Spinal cord (tissue), 9 donors: ENCODE measurements at regions not wholly inside any gene's neighbourhood (a gene's known extent, or its start where the extent isn't known, plus 50 kb on each side); places are given as distances from the start of the nearest gene placed in this dataset.

Source experiments
- DNase-seq, 6 donors: peaks; one replicate each; pipeline versions ENCODE4 v3.0.0 to v3.0.0-alpha.2; 2013 to 2015; ENCODE audit warnings: low spot score in 6 of 6, low read depth in 4 of 6
- H3K27ac ChIP-seq: one replicate; pipeline ENCODE4 v1.5.1; 2013; ENCODE audit warnings: low read depth, low read length, control low read depth
- H3K27me3 ChIP-seq: one replicate; pipeline ENCODE4 v1.6.1; 2013; ENCODE audit warnings: low read length; ENCODE audit not compliant: control insufficient read depth, insufficient read depth
- H3K36me3 ChIP-seq: one replicate; pipeline ENCODE4 v1.6.1; 2013; ENCODE audit warnings: low read length; ENCODE audit not compliant: control insufficient read depth, insufficient read depth
- H3K4me1 ChIP-seq: one replicate; pipeline ENCODE4 v1.6.1; 2013; ENCODE audit warnings: low read length; ENCODE audit not compliant: control insufficient read depth, insufficient read depth
- H3K4me3 ChIP-seq: one replicate; pipeline ENCODE4 v1.5.1; 2013; ENCODE audit warnings: low read depth, low read length, control low read depth
- H3K9me3 ChIP-seq: one replicate; pipeline ENCODE4 v1.6.1; 2013; ENCODE audit warnings: low read length; ENCODE audit not compliant: control insufficient read depth, insufficient read depth
- WGBS: methylation state at CpG from one replicate; pipeline ENCODE4 v1.1.5; 2013; ENCODE audit warnings: missing lambda C conversion rate; ENCODE audit not compliant: insufficient coverage; 5-methylcytosine and 5-hydroxymethylcytosine counted together
- donor health status: healthy.

GRCh38 chr9:18012170-18012569 is 433.3 kb downstream of the SH3GL2 start:
- Histone ChIP-seq H3K4me3 (no peak overlapping the region), H3K36me3 (no peaks in the 10 kb centered on the region), H3K4me1 (no peaks in the 10 kb centered on the region), H3K27ac (no peak overlapping the region), H3K27me3 (no peaks in the 10 kb centered on the region), H3K9me3 (no peaks in the 10 kb centered on the region)
- no peak for DNase-seq
- WGBS, result 97% methylated on average over 4 of the region's 4 CpGs

- Histone ChIP-seq H3K4me3 (no peak overlapping the region), H3K27ac (no peak overlapping the region), H3K27me3 (no peaks in the 10 kb centered on the region), H3K9me3 (peaks cover 5% of the 10 kb centered on the region), H3K4me1 (no peaks in the 10 kb centered on the region), H3K36me3 (no peaks in the 10 kb centered on the region)
- 86% methylated on average over 2 of the region's 3 CpGs for WGBS
- peak in 1 of 6 donors; percentile 13 for DNase-seq
Measured at GRCh38 chr9:18014556-18014955, 435.7 kb downstream of the SH3GL2 start.

GRCh38 chr9:18015116-18015515 is 436.2 kb downstream of the SH3GL2 start:
- DNase-seq, result no peak
- Histone ChIP-seq H3K27me3 (no peaks in the 10 kb centered on the region), H3K27ac (no peak overlapping the region), H3K9me3 (peaks cover 5% of the 10 kb centered on the region), H3K4me1 (no peaks in the 10 kb centered on the region), H3K36me3 (no peaks in the 10 kb centered on the region), H3K4me3 (no peak overlapping the region)
- no CpG with 5 or more reads among the region's 1 CpG for WGBS

- DNase-seq, result no peak
- no CpG with 5 or more reads among the region's 1 CpG for WGBS
- Histone ChIP-seq H3K9me3 (peaks cover 5% of the 10 kb centered on the region), H3K4me1 (no peaks in the 10 kb centered on the region), H3K36me3 (no peaks in the 10 kb centered on the region), H3K27ac (no peak overlapping the region), H3K4me3 (no peak overlapping the region), H3K27me3 (no peaks in the 10 kb centered on the region)
Measured at GRCh38 chr9:18017136-18017535, 438.3 kb downstream of the SH3GL2 start.

GRCh38 chr9:18018221-18018620 is 439.4 kb downstream of the SH3GL2 start:
- no peak for DNase-seq
- Histone ChIP-seq H3K9me3 (peaks cover 5% of the 10 kb centered on the region), H3K36me3 (no peaks in the 10 kb centered on the region), H3K4me1 (no peaks in the 10 kb centered on the region), H3K27me3 (no peaks in the 10 kb centered on the region), H3K27ac (no peak overlapping the region), H3K4me3 (no peak overlapping the region)
- no CpG with 5 or more reads among the region's 2 CpGs for WGBS

- WGBS, result 100% methylated on average over 1 of the region's 2 CpGs
- no peaks in the 10 kb centered on the region for H3K27me3 ChIP-seq
- peaks cover 5% of the 10 kb centered on the region for H3K9me3 ChIP-seq
- no peak overlapping the region for H3K27ac ChIP-seq
- H3K4me1 ChIP-seq, result no peaks in the 10 kb centered on the region
- H3K36me3 ChIP-seq, result no peaks in the 10 kb centered on the region
- DNase-seq, result no peak
- no peak overlapping the region for H3K4me3 ChIP-seq
Measured at GRCh38 chr9:18018661-18019060, 439.8 kb downstream of the SH3GL2 start.

- Histone ChIP-seq H3K27ac (no peak overlapping the region), H3K4me3 (no peak overlapping the region), H3K4me1 (no peaks in the 10 kb centered on the region), H3K36me3 (no peaks in the 10 kb centered on the region), H3K9me3 (peaks cover 7% of the 10 kb centered on the region), H3K27me3 (no peaks in the 10 kb centered on the region)
- peak in 1 of 6 donors; percentile 65 for DNase-seq
- WGBS, result 100% methylated on average over 2 of the region's 6 CpGs
Measured at GRCh38 chr9:18020121-18020745, 441.4 kb downstream of the SH3GL2 start.

GRCh38 chr9:18022642-18023041 is 443.8 kb downstream of the SH3GL2 start:
- H3K4me1 ChIP-seq, result no peaks in the 10 kb centered on the region
- H3K27me3 ChIP-seq, result no peaks in the 10 kb centered on the region
- WGBS, result 92% methylated on average over 2 of the region's 2 CpGs
- no peak overlapping the region for H3K27ac ChIP-seq
- peaks cover 7% of the 10 kb centered on the region for H3K9me3 ChIP-seq
- no peak overlapping the region for H3K4me3 ChIP-seq
- no peak for DNase-seq
- H3K36me3 ChIP-seq, result no peaks in the 10 kb centered on the region

GRCh38 chr9:18023332-18023731 is 444.5 kb downstream of the SH3GL2 start:
- peaks cover 7% of the 10 kb centered on the region for H3K9me3 ChIP-seq
- no peaks in the 10 kb centered on the region for H3K36me3 ChIP-seq
- no peak overlapping the region for H3K27ac ChIP-seq
- WGBS, result no CpG with 5 or more reads among the region's 3 CpGs
- H3K4me1 ChIP-seq, result no peaks in the 10 kb centered on the region
- no peak for DNase-seq
- H3K4me3 ChIP-seq, result no peak overlapping the region
- H3K27me3 ChIP-seq, result no peaks in the 10 kb centered on the region

GRCh38 chr9:18032636-18033035 is 441.3 kb upstream of the ADAMTSL1 start:
- no CpG with 5 or more reads among the region's 4 CpGs for WGBS
- Histone ChIP-seq H3K27me3 (no peaks in the 10 kb centered on the region), H3K9me3 (no peaks in the 10 kb centered on the region), H3K4me3 (no peak overlapping the region), H3K36me3 (no peaks in the 10 kb centered on the region), H3K27ac (no peak overlapping the region), H3K4me1 (no peaks in the 10 kb centered on the region)
- DNase-seq, result no peak
